ENCODE measurements at regions not wholly inside any gene's neighbourhood (a gene's known extent, or its start where the extent isn't known, plus 50 kb on each side); places are given as distances from the start of the nearest gene placed in this dataset.

DNA sequence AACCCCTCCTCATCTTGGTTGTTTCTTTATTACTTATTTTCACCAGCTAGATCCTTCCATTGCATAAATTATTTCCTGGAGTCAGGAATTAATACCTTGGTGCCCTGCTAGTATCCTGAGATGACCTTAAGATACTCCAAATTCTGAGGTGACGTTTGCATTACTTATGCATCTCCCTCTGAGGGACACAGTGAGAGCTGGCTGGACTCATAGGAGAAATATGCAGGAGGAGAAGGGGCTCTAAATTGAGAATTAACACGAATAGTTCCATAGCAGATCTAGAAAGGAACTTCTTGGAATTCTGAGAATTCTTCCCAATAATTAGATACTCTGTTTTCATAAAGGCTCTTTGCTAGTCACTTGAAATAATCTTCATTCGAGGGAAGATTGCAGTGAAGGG is 310.6 kb upstream of the ZEB2 start:
- ChIA-PET POLR2A (ENCODE audit: unreplicated experiment) (no interaction called here), CTCF (no interaction called here)
- H3F3A ChIP-seq (ENCODE audit: low read length, unreplicated experiment) = no peaks in the 10 kb centered on the region
- TF ChIP-seq, protein P1, sequence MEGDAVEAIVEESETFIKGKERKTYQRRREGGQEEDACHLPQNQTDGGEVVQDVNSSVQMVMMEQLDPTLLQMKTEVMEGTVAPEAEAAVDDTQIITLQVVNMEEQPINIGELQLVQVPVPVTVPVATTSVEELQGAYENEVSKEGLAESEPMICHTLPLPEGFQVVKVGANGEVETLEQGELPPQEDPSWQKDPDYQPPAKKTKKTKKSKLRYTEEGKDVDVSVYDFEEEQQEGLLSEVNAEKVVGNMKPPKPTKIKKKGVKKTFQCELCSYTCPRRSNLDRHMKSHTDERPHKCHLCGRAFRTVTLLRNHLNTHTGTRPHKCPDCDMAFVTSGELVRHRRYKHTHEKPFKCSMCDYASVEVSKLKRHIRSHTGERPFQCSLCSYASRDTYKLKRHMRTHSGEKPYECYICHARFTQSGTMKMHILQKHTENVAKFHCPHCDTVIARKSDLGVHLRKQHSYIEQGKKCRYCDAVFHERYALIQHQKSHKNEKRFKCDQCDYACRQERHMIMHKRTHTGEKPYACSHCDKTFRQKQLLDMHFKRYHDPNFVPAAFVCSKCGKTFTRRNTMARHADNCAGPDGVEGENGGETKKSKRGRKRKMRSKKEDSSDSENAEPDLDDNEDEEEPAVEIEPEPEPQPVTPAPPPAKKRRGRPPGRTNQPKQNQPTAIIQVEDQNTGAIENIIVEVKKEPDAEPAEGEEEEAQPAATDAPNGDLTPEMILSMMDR (conservative IDR thresholded peaks at IDR 0.05; ENCODE audit: low read depth, low read length) = no peak
- no peak for TF ChIP-seq EZH2 (IDR thresholded peaks at IDR 0.05; ENCODE audit: low read length, unreplicated experiment)
- no peak for TF ChIP-seq EZH2phosphoT487 (IDR thresholded peaks at IDR 0.05; ENCODE audit: borderline replicate concordance, low read length)
- intact Hi-C loops (cut with micrococcal nuclease) = no loop called here
- H3K4me2 ChIP-seq (ENCODE audit: low read length) = no peak overlapping the region
- no peak overlapping the region for H3K9ac ChIP-seq (ENCODE audit: low read length)
- no peaks in the 10 kb centered on the region for H3K79me2 ChIP-seq (ENCODE audit: low read length)
- no TSS peak for BruUV-seq (replicated peaks)
- no peaks in the 10 kb centered on the region for H4K20me1 ChIP-seq (ENCODE audit: low read length)
- no peak overlapping the region for H3K4me3 ChIP-seq (ENCODE audit: low read length)
- no peaks in the 10 kb centered on the region for H3K36me3 ChIP-seq (ENCODE audit: low read depth, low read length)
- no peaks in the 10 kb centered on the region for H3K9me3 ChIP-seq (ENCODE audit: low read length)
- H3K27me3 ChIP-seq (ENCODE audit: low read length) = no peaks in the 10 kb centered on the region
- no peak for DNase-seq
- H3K9me2 ChIP-seq (replicated peaks; ENCODE audit: low read length) = no peaks in the 10 kb centered on the region
- ATAC-seq = no peak
- H3K4me1 ChIP-seq (ENCODE audit: insufficient read depth, low read length) = peaks cover 14% of the 10 kb centered on the region
- no peak overlapping the region for H3K27ac ChIP-seq (ENCODE audit: low read length)
- no peak overlapping the region for H2AFZ ChIP-seq (ENCODE audit: low read length)

DNA sequence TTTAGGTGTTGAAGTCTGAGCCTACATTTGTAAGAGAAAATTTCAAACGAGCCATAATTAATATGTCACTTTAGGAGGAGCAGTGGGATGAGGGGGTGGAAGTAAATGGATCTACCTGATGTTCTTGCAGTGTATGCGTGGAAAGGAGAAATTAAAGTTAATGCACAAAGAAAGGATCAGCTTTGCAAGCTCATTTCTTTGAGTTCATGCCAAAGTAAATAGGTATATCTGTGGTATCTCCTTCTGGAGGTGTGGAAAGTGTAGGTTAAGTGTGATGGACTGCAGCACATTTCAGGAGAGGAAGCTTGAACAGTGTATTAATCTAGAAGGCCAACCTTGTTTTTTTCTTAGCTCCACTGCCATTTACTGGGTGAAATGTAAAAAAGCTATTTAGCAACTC is 307.5 kb upstream of the ZEB2 start:
- H3K79me2 ChIP-seq (ENCODE audit: low read length) = no peaks in the 10 kb centered on the region
- POLR2A ChIA-PET (ENCODE audit: unreplicated experiment) = no interaction called here
- no peaks in the 10 kb centered on the region for H3F3A ChIP-seq (ENCODE audit: low read length, unreplicated experiment)
- ATAC-seq (no peak), DNase-seq (no peak)
- no TSS peak for BruUV-seq (replicated peaks)
- no peak overlapping the region for H3K4me2 ChIP-seq (ENCODE audit: low read length)
- H3K4me1 ChIP-seq (ENCODE audit: insufficient read depth, low read length) = no peaks in the 10 kb centered on the region
- intact Hi-C loops (cut with micrococcal nuclease) = no loop called here
- H3K9me2 ChIP-seq (replicated peaks; ENCODE audit: low read length) = no peaks in the 10 kb centered on the region
- CTCF ChIA-PET = no interaction called here
- H3K27me3 ChIP-seq (ENCODE audit: low read length) = no peaks in the 10 kb centered on the region
- H3K9ac ChIP-seq (ENCODE audit: low read length) = no peak overlapping the region
- H3K4me3 ChIP-seq (ENCODE audit: low read length) = no peak overlapping the region
- H2AFZ ChIP-seq (ENCODE audit: low read length) = no peak overlapping the region
- H3K27ac ChIP-seq (ENCODE audit: low read length) = no peak overlapping the region
- no peak for TF ChIP-seq EZH2phosphoT487 (IDR thresholded peaks at IDR 0.05; ENCODE audit: borderline replicate concordance, low read length)
- no peak for TF ChIP-seq EZH2 (IDR thresholded peaks at IDR 0.05; ENCODE audit: low read length, unreplicated experiment)
- TF ChIP-seq, protein P1 (conservative IDR thresholded peaks at IDR 0.05; ENCODE audit: low read depth, low read length) = no peak
- no peaks in the 10 kb centered on the region for H3K36me3 ChIP-seq (ENCODE audit: low read depth, low read length)
- H3K9me3 ChIP-seq (ENCODE audit: low read length) = no peaks in the 10 kb centered on the region
- H4K20me1 ChIP-seq (ENCODE audit: low read length) = no peaks in the 10 kb centered on the region

DNA sequence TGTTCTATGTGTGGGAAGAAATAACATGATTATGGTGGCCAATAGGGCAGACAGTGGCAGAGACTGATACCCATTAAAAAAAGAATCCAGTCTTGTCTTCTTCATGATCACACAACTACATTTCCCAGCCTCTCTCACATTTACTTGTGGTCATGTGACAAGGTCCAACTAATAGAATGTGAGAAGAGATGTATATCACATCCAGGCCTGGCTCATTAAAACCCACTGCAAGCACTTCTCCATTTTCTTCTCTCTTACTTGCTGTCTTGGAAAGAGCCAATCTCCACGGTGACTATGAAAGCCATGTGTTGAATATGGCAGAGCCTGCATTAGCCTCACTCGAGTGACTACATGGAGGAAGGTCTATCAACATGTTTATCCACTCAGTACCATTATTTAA is 306.2 kb upstream of the ZEB2 start:
- H3K4me2 ChIP-seq (ENCODE audit: low read length) = no peak overlapping the region
- no peaks in the 10 kb centered on the region for H3K36me3 ChIP-seq (ENCODE audit: low read depth, low read length)
- no peaks in the 10 kb centered on the region for H3F3A ChIP-seq (ENCODE audit: low read length, unreplicated experiment)
- DNase-seq (no peak), ATAC-seq (no peak)
- H3K27ac ChIP-seq (ENCODE audit: low read length) = no peak overlapping the region
- H3K9me3 ChIP-seq (ENCODE audit: low read length) = no peaks in the 10 kb centered on the region
- H3K9me2 ChIP-seq (replicated peaks; ENCODE audit: low read length) = no peaks in the 10 kb centered on the region
- H4K20me1 ChIP-seq (ENCODE audit: low read length) = no peaks in the 10 kb centered on the region
- BruUV-seq (replicated peaks) = no TSS peak
- H2AFZ ChIP-seq (ENCODE audit: low read length) = no peak overlapping the region
- intact Hi-C loops (cut with micrococcal nuclease) = no loop called here
- H3K79me2 ChIP-seq (ENCODE audit: low read length) = no peaks in the 10 kb centered on the region
- H3K4me1 ChIP-seq (ENCODE audit: insufficient read depth, low read length) = no peaks in the 10 kb centered on the region
- no peak overlapping the region for H3K4me3 ChIP-seq (ENCODE audit: low read length)
- POLR2A ChIA-PET (ENCODE audit: unreplicated experiment) = no interaction called here
- CTCF ChIA-PET = no interaction called here
- TF ChIP-seq, protein P1 (conservative IDR thresholded peaks at IDR 0.05; ENCODE audit: low read depth, low read length) = no peak
- TF ChIP-seq EZH2 (IDR thresholded peaks at IDR 0.05; ENCODE audit: low read length, unreplicated experiment) (no peak), EZH2phosphoT487 (IDR thresholded peaks at IDR 0.05; ENCODE audit: borderline replicate concordance, low read length) (no peak)
- no peaks in the 10 kb centered on the region for H3K27me3 ChIP-seq (ENCODE audit: low read length)
- no peak overlapping the region for H3K9ac ChIP-seq (ENCODE audit: low read length)

Measured in PC-3 (cell line).